Esophagus muscularis mucosa (tissue), 4 donors: ENCODE measurements at regions not wholly inside any gene's neighbourhood (a gene's known extent, or its start where the extent isn't known, plus 50 kb on each side); places are given as distances from the start of the nearest gene placed in this dataset.
"Not testable (repeated sequence)": the region's sequence is repeated elsewhere in the genome, so short reads cannot be mapped to it uniquely, and the experiment has no call there.

Source experiments
- DNase-seq: peaks from one replicate; pipeline ENCODE4 v3.0.0-alpha.2; 2017; ENCODE audit errors: extremely low spot score
- H3K27ac ChIP-seq, 4 donors: fragments of 200-600 bp; sonication (generic); replicated peaks in 1 of 4; 1 replicate in 3 of 4; 2 replicates in 1 of 4; pipeline ENCODE4 v1.5.1; 2016 to 2019; ENCODE audit warnings: mild to moderate bottlenecking in 1 of 4
- H3K27me3 ChIP-seq, 4 donors: fragments of 200-600 bp; sonication (generic); one replicate each; pipeline versions ENCODE4 v1.5.1 to v1.6.0; 2016 to 2019
- H3K36me3 ChIP-seq, 4 donors: fragments of 200-600 bp; sonication (generic); one replicate each; pipeline ENCODE4 v1.5.1; 2016 to 2019
- H3K4me1 ChIP-seq, 4 donors: fragments of 200-600 bp; sonication (generic); one replicate each; pipeline ENCODE4 v1.5.1; 2016 to 2019
- H3K4me3 ChIP-seq, 4 donors: fragments of 200-600 bp; sonication (generic); 1 replicate in 2 of 4; 2 replicates in 2 of 4; pipeline ENCODE4 v1.5.1; 2016 to 2019; ENCODE audit warnings: mild to moderate bottlenecking in 4 of 4, moderate library complexity in 1 of 4
- H3K9me3 ChIP-seq, 4 donors: fragments of 200-600 bp; sonication (generic); 1 replicate in 3 of 4; 2 replicates in 1 of 4; pipeline ENCODE4 v1.5.1; 2016 to 2019
- EP300 ChIP-seq: sonication (generic); formaldehyde crosslinking; IDR thresholded peaks from one replicate; pipeline ENCODE4 v1.6.1; 2017; ENCODE audit warnings: antibody characterized with exemption
- POLR2A ChIP-seq: fragments of 450-650 bp; IDR thresholded peaks from one replicate; pipeline ENCODE4 v1.6.1; 2017; ENCODE audit warnings: antibody characterized with exemption, moderate library complexity, mild to moderate bottlenecking, low read depth
- POLR2AphosphoS5 ChIP-seq, 2 donors: sonication (generic); formaldehyde crosslinking; IDR thresholded peaks; one replicate each; pipeline ENCODE4 v1.6.1; 2017; ENCODE audit warnings: antibody characterized with exemption in 2 of 2
- WGBS: methylation state at CpG from one replicate; pipeline ENCODE4 v1.1.5; 2018; 5-methylcytosine and 5-hydroxymethylcytosine counted together
- intact Hi-C: fragments of 100-400 bp; cut with DNase I; formaldehyde crosslinking; loops from one replicate; pipeline ENCODE4 v1.15.1; 2023
- TF ChIP-seq, protein P1 (sequence below), 3 experiments: fragments of 200-600 bp in 2 of 3; fragments of 450-650 bp in 1 of 3; sonication (generic) in 2 of 3; IDR thresholded peaks; one replicate each; pipeline ENCODE4 v1.5.1; 2017 to 2019; ENCODE audit warnings: antibody characterized with exemption in 3 of 3, mild to moderate bottlenecking in 2 of 3, moderate library complexity in 1 of 3

DNA sequence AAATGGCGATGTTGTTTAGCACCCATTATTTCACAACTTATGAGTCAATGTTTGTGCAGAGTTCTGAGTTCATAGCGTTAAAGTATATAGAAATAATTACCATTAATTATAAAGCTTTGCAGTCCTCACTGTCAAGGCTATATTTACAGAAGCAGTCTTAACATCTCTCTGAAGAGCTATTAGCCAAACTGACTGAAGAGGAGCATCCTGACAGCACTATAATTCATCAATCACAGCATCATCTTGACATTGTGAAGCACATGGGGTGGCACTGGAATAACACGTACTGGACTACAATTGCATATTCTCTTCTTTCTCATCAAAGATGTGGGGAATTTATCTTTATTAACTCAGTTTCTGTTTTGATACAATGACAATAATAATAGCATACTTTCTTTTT lies 260.6 kb upstream of the MME start:
- WGBS, result 90% methylated on average over 3 of the region's 3 CpGs
- H3K4me3 ChIP-seq, result no peak overlapping the region
- H3K27ac ChIP-seq, result no peak overlapping the region
- no peak for DNase-seq
- H3K36me3 ChIP-seq, result no peaks in the 10 kb centered on the region
- H3K9me3 ChIP-seq, result no peaks in the 10 kb centered on the region
- no peaks in the 10 kb centered on the region for H3K27me3 ChIP-seq
- TF ChIP-seq, protein P1, sequence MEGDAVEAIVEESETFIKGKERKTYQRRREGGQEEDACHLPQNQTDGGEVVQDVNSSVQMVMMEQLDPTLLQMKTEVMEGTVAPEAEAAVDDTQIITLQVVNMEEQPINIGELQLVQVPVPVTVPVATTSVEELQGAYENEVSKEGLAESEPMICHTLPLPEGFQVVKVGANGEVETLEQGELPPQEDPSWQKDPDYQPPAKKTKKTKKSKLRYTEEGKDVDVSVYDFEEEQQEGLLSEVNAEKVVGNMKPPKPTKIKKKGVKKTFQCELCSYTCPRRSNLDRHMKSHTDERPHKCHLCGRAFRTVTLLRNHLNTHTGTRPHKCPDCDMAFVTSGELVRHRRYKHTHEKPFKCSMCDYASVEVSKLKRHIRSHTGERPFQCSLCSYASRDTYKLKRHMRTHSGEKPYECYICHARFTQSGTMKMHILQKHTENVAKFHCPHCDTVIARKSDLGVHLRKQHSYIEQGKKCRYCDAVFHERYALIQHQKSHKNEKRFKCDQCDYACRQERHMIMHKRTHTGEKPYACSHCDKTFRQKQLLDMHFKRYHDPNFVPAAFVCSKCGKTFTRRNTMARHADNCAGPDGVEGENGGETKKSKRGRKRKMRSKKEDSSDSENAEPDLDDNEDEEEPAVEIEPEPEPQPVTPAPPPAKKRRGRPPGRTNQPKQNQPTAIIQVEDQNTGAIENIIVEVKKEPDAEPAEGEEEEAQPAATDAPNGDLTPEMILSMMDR (IDR thresholded peaks at IDR 0.05), result no peak
- TF ChIP-seq EP300, result no peak
- no peak for TF ChIP-seq POLR2A
- TF ChIP-seq POLR2AphosphoS5 (IDR thresholded peaks at IDR 0.05), result no peak
- no peaks in the 10 kb centered on the region for H3K4me1 ChIP-seq
- intact Hi-C loops, result no loop called here

DNA sequence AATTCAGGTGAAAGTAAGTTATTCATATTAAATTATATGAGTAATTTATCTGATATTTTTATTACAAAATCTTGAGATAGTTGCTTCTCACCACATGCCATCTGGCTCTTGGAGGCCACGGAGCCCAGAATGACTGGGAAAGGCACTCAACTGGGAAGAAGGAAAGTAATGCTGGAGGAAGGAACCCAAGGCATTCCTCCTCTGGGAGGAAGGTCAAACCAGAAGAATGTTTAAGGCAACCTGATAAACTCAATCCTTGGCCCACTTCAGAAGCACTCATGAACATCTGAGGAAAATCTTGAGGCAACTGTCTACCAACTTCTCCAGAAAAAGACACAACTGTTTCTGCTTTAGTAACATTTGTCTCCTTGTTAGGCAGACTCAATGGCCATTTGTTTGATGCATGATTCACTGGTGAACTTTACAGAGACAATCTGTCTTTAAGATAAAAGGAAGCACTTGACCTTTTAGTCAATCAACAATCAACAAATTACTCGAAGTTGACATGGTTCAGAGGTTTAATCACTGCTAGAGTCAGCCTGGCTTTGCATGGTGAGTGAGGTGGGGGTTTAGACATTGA lies 261.4 kb upstream of the MME start:
- Histone ChIP-seq H3K9me3 (no peaks in the 10 kb centered on the region), H3K27me3 (no peaks in the 10 kb centered on the region), H3K27ac (no peak overlapping the region), H3K4me3 (no peak overlapping the region), H3K36me3 (no peaks in the 10 kb centered on the region), H3K4me1 (no peaks in the 10 kb centered on the region)
- TF ChIP-seq, protein P1 (IDR thresholded peaks at IDR 0.05), result no peak
- no peak for TF ChIP-seq POLR2AphosphoS5 (IDR thresholded peaks at IDR 0.05)
- TF ChIP-seq POLR2A, result no peak
- TF ChIP-seq EP300, result no peak
- intact Hi-C loops, result no loop called here
- no peak for DNase-seq
- 66% methylated on average over 2 of the region's 2 CpGs for WGBS

DNA sequence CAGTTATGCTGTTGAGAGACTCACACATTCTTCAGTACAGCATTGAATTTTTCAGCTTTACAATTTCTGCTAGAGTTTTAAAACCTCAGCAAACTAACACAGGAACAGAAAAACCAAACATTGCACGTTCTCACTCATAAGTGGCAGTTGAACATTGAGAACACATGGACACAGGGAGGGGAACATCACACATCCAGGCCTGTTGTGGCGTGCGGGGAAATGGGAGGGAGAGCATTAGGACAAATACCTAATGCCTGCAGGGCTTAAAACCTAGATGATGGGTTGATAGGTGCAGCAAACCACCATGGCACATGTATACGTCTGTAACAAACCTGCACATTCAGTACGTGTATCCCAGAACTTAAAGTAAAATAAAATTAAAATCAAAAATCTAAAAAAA lies 270.1 kb upstream of the MME start:
- H3K9me3 ChIP-seq, H3K27me3 ChIP-seq, intact Hi-C loops, H3K27ac ChIP-seq, H3K4me1 ChIP-seq, H3K4me3 ChIP-seq, DNase-seq, H3K36me3 ChIP-seq: not testable (repeated sequence)
- 87% methylated on average over 5 of the region's 5 CpGs for WGBS

DNA sequence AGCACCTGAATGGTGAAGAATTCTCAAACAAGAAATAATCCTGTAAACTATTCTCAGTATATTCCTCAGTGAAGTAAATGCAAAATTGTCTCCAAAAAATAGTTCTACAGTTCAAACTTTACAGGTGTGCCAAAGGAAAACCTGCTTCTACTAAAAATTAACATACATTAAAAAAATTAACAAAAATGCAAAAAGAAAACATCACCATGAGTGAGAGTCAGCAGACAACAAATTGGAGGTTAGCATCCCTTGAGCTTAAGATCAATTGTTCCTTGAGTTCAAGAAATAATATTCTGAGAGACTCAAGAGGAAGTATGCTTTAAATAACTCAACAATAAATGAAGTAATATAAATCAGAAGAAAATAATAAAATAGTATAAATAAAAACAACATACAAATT lies 278.4 kb upstream of the MME start:
- Histone ChIP-seq H3K9me3 (no peaks in the 10 kb centered on the region), H3K4me3 (no peak overlapping the region), H3K27ac (no peak overlapping the region), H3K27me3 (no peaks in the 10 kb centered on the region), H3K36me3 (no peaks in the 10 kb centered on the region), H3K4me1 (no peaks in the 10 kb centered on the region)
- intact Hi-C loops, result no loop called here
- no peak for DNase-seq
- TF ChIP-seq EP300 (no peak), POLR2A (no peak), POLR2AphosphoS5 (IDR thresholded peaks at IDR 0.05) (no peak)
- TF ChIP-seq, protein P1 (IDR thresholded peaks at IDR 0.05), result no peak

DNA sequence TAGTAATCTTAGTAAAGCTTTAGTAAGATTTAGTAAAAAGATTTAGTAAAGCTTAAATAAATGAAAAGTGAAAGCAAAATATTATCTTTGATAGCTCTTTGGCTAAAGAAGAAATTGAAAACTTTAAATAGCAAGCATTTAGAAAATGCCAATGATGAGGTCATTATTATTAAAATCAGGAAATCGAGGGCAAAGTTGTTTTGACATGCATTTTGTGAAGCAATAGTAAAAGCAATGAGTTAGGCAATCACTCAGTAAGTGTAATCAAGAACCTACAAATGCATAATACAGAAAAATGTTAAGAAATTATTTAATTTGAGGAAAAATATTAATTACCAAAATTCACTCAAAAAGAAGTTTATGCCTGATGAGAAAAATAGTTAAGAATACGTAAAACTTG lies 280.3 kb upstream of the MME start:
- no peak for DNase-seq
- no peaks in the 10 kb centered on the region for H3K9me3 ChIP-seq
- no peak for TF ChIP-seq POLR2AphosphoS5 (IDR thresholded peaks at IDR 0.05)
- no peak for TF ChIP-seq EP300
- TF ChIP-seq, protein P1 (IDR thresholded peaks at IDR 0.05), result no peak
- TF ChIP-seq POLR2A, result no peak
- no peak overlapping the region for H3K4me3 ChIP-seq
- 58% methylated on average over 2 of the region's 2 CpGs for WGBS
- intact Hi-C loops, result no loop called here
- H3K36me3 ChIP-seq, result no peaks in the 10 kb centered on the region
- H3K27me3 ChIP-seq, result no peaks in the 10 kb centered on the region
- peaks cover 0 to 11% (median 7%) of the 10 kb centered on the region in 4 donors for H3K4me1 ChIP-seq
- no peak overlapping the region for H3K27ac ChIP-seq
